Ishikawa (cell line): ENCODE measurements at regions not wholly inside any gene's neighbourhood (a gene's known extent, or its start where the extent isn't known, plus 50 kb on each side); places are given as distances from the start of the nearest gene placed in this dataset.

Experiments
- CEBPB ChIP-seq: IDR thresholded peaks from 2 replicates; pipeline ENCODE4 v1.6.1; 2012
- EGR1 ChIP-seq: IDR thresholded peaks from 2 replicates; pipeline ENCODE4 v1.6.1; 2012
- EP300 ChIP-seq: IDR thresholded peaks from 2 replicates; pipeline ENCODE4 v1.6.1; 2012; ENCODE audit warnings: borderline replicate concordance
- FOXM1 ChIP-seq: IDR thresholded peaks from 2 replicates; pipeline ENCODE4 v1.6.1; 2012; ENCODE audit warnings: low read depth, borderline replicate concordance
- MAX ChIP-seq: IDR thresholded peaks from 2 replicates; pipeline ENCODE4 v1.6.1; 2012
- NFIC ChIP-seq: IDR thresholded peaks from 2 replicates; pipeline ENCODE4 v1.6.1; 2012
- RAD21 ChIP-seq: IDR thresholded peaks from 2 replicates; pipeline ENCODE4 v1.6.1; 2012; ENCODE audit warnings: low read depth
- TAF1 ChIP-seq: IDR thresholded peaks from 2 replicates; pipeline ENCODE4 v1.6.1; 2012; ENCODE audit warnings: low read depth, mild to moderate bottlenecking
- TCF12 ChIP-seq: IDR thresholded peaks from 2 replicates; pipeline ENCODE4 v1.6.1; 2012; ENCODE audit warnings: low read depth
- TEAD4 ChIP-seq: IDR thresholded peaks from 2 replicates; pipeline ENCODE4 v1.6.1; 2012
- YY1 ChIP-seq: IDR thresholded peaks from 2 replicates; pipeline ENCODE4 v1.6.1; 2012; ENCODE audit warnings: low read depth

- no peak for TF ChIP-seq EP300
- TF ChIP-seq RAD21, result no peak
- no peak for TF ChIP-seq CEBPB
- TF ChIP-seq NFIC, result no peak
- TF ChIP-seq MAX, result no peak
- TF ChIP-seq FOXM1, result no peak
- TF ChIP-seq EGR1, result no peak
- no peak for TF ChIP-seq TEAD4
- no peak for TF ChIP-seq TCF12
- no peak for TF ChIP-seq YY1
- no peak for TF ChIP-seq TAF1
Measured at GRCh38 chr4:188722911-188723310, 583.7 kb downstream of the TRIML1 start.
